SK-N-SH (cell line): ENCODE measurements at regions not wholly inside any gene's neighbourhood (a gene's known extent, or its start where the extent isn't known, plus 50 kb on each side); places are given as distances from the start of the nearest gene placed in this dataset.

Source experiments
- CTCF ChIA-PET: fragments of 300-600, 350-600 bp; formaldehyde crosslinking; extraction: SDS; loops from one replicate; lab custom pipeline; 2021; lab: Yijun Ruan, JAX
- POLR2A ChIA-PET: fragments of 350-600 bp; sonication (Branson Sonifier 250); formaldehyde crosslinking; extraction: SDS; loops from one replicate; lab custom pipeline; 2020; ENCODE audit warnings: antibody characterized with exemption, inconsistent platforms; lab: Yijun Ruan, JAX
- DNase-seq: peaks from one replicate; pipeline ENCODE4 v3.0.0; 2012
- H2AFZ ChIP-seq: fragments of 200-600 bp; sonication (generic); 2 replicates; pipeline ENCODE4 v1.8.1; 2016; ENCODE audit warnings: antibody characterized with exemption, mild to moderate bottlenecking, low read depth
- H3F3A ChIP-seq: fragments of 200-600 bp; sonication (generic); replicated peaks from 2 replicates; pipeline ENCODE3; 2016; ENCODE audit warnings: antibody characterized with exemption, mild to moderate bottlenecking; ENCODE audit not compliant: insufficient read depth
- H3K27ac ChIP-seq, 2 experiments: fragments of 200-500 bp in 1 of 2; fragments of 200-600 bp in 1 of 2; sonication (Bioruptor generic) in 1 of 2; sonication (generic), shearing (Covaris generic) in 1 of 2; 2 replicates each; pipeline versions ENCODE4 v1.5.1 to v1.6.1; 2014 to 2016; ENCODE audit warnings: low read depth in 2 of 2, inconsistent platforms in 1 of 2, low read length in 1 of 2, mild to moderate bottlenecking in 1 of 2, mixed read lengths in 1 of 2
- H3K27me3 ChIP-seq: fragments of 200-600 bp; sonication (generic), shearing (Covaris generic); 2 replicates; pipeline ENCODE4 v1.6.1; 2016; ENCODE audit warnings: mixed run types; ENCODE audit not compliant: insufficient read depth
- H3K36me3 ChIP-seq, 2 experiments: fragments of 200-500 bp in 1 of 2; fragments of 200-600 bp in 1 of 2; sonication (Bioruptor generic) in 1 of 2; sonication (generic) in 1 of 2; replicated peaks in 1 of 2; 2 replicates each; pipeline versions ENCODE3 to v1.5.1; 2014 to 2016; ENCODE audit warnings: low read length in 1 of 2, mild to moderate bottlenecking in 1 of 2; ENCODE audit not compliant: insufficient read depth in 2 of 2, control insufficient read depth in 1 of 2
- H3K4me1 ChIP-seq, 2 experiments: fragments of 200-500 bp in 1 of 2; fragments of 200-600 bp in 1 of 2; sonication (Bioruptor generic) in 1 of 2; sonication (generic), shearing (Covaris generic) in 1 of 2; 2 replicates each; pipeline versions ENCODE4 v1.5.1 to v1.6.1; 2014 to 2016; ENCODE audit warnings: low read depth in 1 of 2, low read length in 1 of 2, mixed run types in 1 of 2; ENCODE audit not compliant: insufficient read depth in 2 of 2, control insufficient read depth in 1 of 2
- H3K4me2 ChIP-seq: fragments of 200-600 bp; sonication (generic), shearing (Covaris generic); 2 replicates; pipeline ENCODE4 v1.6.1; 2017; ENCODE audit warnings: mixed run types
- H3K4me3 ChIP-seq, 2 experiments: fragments of 200-500 bp in 1 of 2; fragments of 200-600 bp in 1 of 2; sonication (Bioruptor generic) in 1 of 2; sonication (generic), shearing (Covaris generic) in 1 of 2; 2 replicates each; pipeline versions ENCODE4 v1.5.1 to v1.8.1; 2014 to 2016; ENCODE audit warnings: low read depth in 2 of 2, inconsistent platforms in 1 of 2, low read length in 1 of 2, mild to moderate bottlenecking in 1 of 2, mixed read lengths in 1 of 2, moderate library complexity in 1 of 2
- H3K79me2 ChIP-seq: fragments of 200-600 bp; sonication (generic); 2 replicates; pipeline ENCODE4 v1.8.1; 2017; ENCODE audit warnings: mild to moderate bottlenecking; ENCODE audit not compliant: insufficient read depth
- H3K9ac ChIP-seq: fragments of 200-600 bp; sonication (generic); 2 replicates; pipeline ENCODE4 v1.6.1; 2017; ENCODE audit warnings: mixed run types
- H3K9me2 ChIP-seq: fragments of 200-600 bp; sonication (generic); 2 replicates; pipeline ENCODE4 v1.6.1; 2017; ENCODE audit warnings: mixed run types
- H3K9me3 ChIP-seq: fragments of 200-600 bp; sonication (generic); 2 replicates; pipeline ENCODE4 v1.6.1; 2017; ENCODE audit warnings: mixed run types, mild to moderate bottlenecking, moderate library complexity
- H4K20me1 ChIP-seq: fragments of 200-600 bp; sonication (generic); 2 replicates; pipeline ENCODE4 v1.6.1; 2017; ENCODE audit warnings: mild to moderate bottlenecking, mixed run types; ENCODE audit not compliant: insufficient read depth
- ELF1 ChIP-seq: IDR thresholded peaks from 2 replicates; pipeline ENCODE4 v1.4.0; 2012
- EP300 ChIP-seq, 2 experiments: IDR thresholded peaks; 2 replicates each; pipeline versions ENCODE4 v1.4.0 to v1.6.1; 2012; ENCODE audit warnings: borderline replicate concordance in 1 of 2, low read depth in 1 of 2, low read length in 1 of 2
- EZH2phosphoT487 ChIP-seq: fragments of 200-600 bp; sonication (generic); IDR thresholded peaks from 2 replicates; pipeline ENCODE4 v1.6.1; 2017; ENCODE audit warnings: low read depth, mixed run types, mild to moderate bottlenecking, antibody characterized with exemption, moderate library complexity, borderline replicate concordance
- GABPA ChIP-seq: IDR thresholded peaks from 2 replicates; pipeline ENCODE4 v1.4.0; 2012; ENCODE audit warnings: low read depth, mild to moderate bottlenecking
- GATA2 ChIP-seq: sonication (generic); formaldehyde crosslinking; IDR thresholded peaks from 2 replicates; pipeline ENCODE4 v1.5.0; 2020; ENCODE audit warnings: mild to moderate bottlenecking, missing genetic modification reagents
- NFIC ChIP-seq: IDR thresholded peaks from 2 replicates; pipeline ENCODE4 v1.4.0; 2012; ENCODE audit warnings: borderline replicate concordance
- RCOR1 ChIP-seq: fragments of 150-350 bp; IDR thresholded peaks from 2 replicates; pipeline ENCODE4 v1.6.1; 2017; ENCODE audit warnings: antibody characterized with exemption, low read length
- RFX5 ChIP-seq: IDR thresholded peaks from 2 replicates; pipeline ENCODE4 v1.6.1; 2012; ENCODE audit warnings: mild to moderate bottlenecking, improper control_type of control experiment, low read length
- RXRA ChIP-seq: IDR thresholded peaks from 2 replicates; pipeline ENCODE4 v1.4.0; 2012; ENCODE audit warnings: low read depth, mild to moderate bottlenecking, borderline replicate concordance
- SIN3A ChIP-seq: IDR thresholded peaks from 2 replicates; pipeline ENCODE4 v1.6.1; 2012; ENCODE audit warnings: low read depth, mild to moderate bottlenecking, low read length, moderate library complexity, borderline replicate concordance
- SMC3 ChIP-seq: IDR thresholded peaks from 2 replicates; pipeline ENCODE4 v1.6.1; 2012; ENCODE audit warnings: low read depth, low read length, improper control_type of control experiment
- TAF1 ChIP-seq: IDR thresholded peaks from 2 replicates; pipeline ENCODE4 v1.6.1; 2012; ENCODE audit warnings: low read depth, mild to moderate bottlenecking, low read length, moderate library complexity, borderline replicate concordance
- WGBS: methylation state at CpG from one replicate; pipeline ENCODE4 v1.1.6; 2017; ENCODE audit warnings: low lambda C conversion rate; 5-methylcytosine and 5-hydroxymethylcytosine counted together
- TF ChIP-seq, protein P1 (sequence below): fragments of 150-350 bp; IDR thresholded peaks from 2 replicates; pipeline ENCODE4 v1.6.1; 2016; ENCODE audit warnings: mild to moderate bottlenecking, low read depth, low read length
- TF ChIP-seq, protein P2 (sequence below): IDR thresholded peaks from 2 replicates; pipeline ENCODE4; 2012
- TF ChIP-seq, protein P3 (sequence below): IDR thresholded peaks from 2 replicates; pipeline ENCODE4 v1.4.0; 2012; ENCODE audit warnings: low read depth
- TF ChIP-seq, protein P4 (sequence below): fragments of 200-600 bp; sonication (generic); IDR thresholded peaks from 2 replicates; pipeline ENCODE4 v1.6.1; 2017; ENCODE audit warnings: antibody characterized with exemption, mild to moderate bottlenecking, moderate library complexity
- TF ChIP-seq, protein P5 (sequence below): IDR thresholded peaks from 2 replicates; pipeline ENCODE4 v1.4.0; 2012; ENCODE audit warnings: low read depth, borderline replicate concordance

DNA sequence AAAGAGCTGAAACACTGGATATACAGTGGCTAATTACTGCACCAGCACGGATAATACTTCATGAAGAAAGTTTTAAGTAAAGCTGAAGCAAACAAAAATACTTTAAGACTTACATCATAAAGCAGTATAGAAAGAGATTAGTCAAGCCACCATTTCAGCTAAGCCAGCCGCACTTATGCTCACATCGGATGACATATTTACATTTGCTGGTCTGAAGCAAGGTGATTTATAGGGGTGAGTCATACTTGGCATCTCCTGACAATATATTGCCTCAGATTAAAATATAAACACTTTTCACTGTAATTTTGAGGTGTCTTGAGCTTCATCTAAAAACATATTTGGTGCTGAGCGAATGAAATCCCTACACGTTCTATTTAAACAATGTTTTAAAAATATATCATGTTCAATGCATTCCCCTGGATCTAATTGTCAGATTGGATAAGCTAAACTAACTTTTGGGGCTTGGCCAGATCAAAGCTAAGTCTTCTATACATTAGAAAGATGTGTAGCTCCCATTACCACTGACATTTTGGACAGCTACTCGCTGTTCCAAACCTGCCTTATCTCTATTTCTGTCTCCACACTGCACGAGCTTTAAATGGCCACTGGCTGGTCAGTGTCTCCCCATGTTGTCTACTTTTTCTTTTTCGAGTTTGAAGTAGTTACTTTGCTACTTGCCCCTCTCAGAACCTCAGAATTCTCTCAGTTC lies 103.2 kb downstream of the VCX2 start (continued):
- TF ChIP-seq, protein P1, sequence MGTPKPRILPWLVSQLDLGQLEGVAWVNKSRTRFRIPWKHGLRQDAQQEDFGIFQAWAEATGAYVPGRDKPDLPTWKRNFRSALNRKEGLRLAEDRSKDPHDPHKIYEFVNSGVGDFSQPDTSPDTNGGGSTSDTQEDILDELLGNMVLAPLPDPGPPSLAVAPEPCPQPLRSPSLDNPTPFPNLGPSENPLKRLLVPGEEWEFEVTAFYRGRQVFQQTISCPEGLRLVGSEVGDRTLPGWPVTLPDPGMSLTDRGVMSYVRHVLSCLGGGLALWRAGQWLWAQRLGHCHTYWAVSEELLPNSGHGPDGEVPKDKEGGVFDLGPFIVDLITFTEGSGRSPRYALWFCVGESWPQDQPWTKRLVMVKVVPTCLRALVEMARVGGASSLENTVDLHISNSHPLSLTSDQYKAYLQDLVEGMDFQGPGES = no peak

DNA sequence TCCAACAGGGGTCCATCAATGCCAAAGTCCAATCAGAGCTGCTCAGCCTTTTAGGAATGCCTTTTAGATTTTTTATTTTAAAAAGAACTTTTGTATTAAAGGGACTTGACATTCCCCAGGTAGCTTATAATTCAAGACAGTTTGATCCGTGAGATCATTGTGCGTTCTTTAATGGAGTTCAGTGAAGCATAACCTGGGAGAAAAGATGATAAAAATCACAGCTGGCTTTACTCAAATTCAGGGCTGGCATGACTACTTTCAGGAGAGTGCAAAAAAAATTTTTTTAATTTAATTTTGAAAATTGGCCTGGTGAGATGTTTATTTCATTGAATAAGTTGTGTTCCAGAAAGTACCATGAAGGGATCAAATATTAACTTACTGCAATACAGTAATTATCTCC lies 118.2 kb downstream of the VCX2 start:
- Histone ChIP-seq H3K9me3 (no peaks in the 10 kb centered on the region), H3K4me3 (no peak overlapping the region), H3F3A (no peaks in the 10 kb centered on the region), H3K9me2 (no peaks in the 10 kb centered on the region), H3K79me2 (no peaks in the 10 kb centered on the region), H3K4me2 (no peak overlapping the region), H3K9ac (no peak overlapping the region), H3K36me3 (no peaks in the 10 kb centered on the region), H3K27ac (peak overlapping the region in 1 of 2 experiments; percentile 50; a peak in 1 of 4 replicates), H4K20me1 (no peaks in the 10 kb centered on the region), H2AFZ (no peak overlapping the region), H3K27me3 (no peaks in the 10 kb centered on the region), H3K4me1 (peaks cover 0 to 6% of the 10 kb centered on the region in 2 experiments; a peak in 2 of 4 replicates)
- TF ChIP-seq SIN3A (no peak), ELF1 (no peak), GATA2 (peak; percentile 68; the same call in 1 of the 2 replicates), RCOR1 (peak; percentile 11; the same call in 1 of the 2 replicates), EP300 (IDR thresholded peaks at IDR 0.05; ENCODE audit: borderline replicate concordance in 1 of 2, low read depth in 1 of 2, low read length in 1 of 2) (0 out of 4 replicates have a peak, but pooled peaks of 1 of the 2 experiments have one; percentile 59)
- TF ChIP-seq, protein P1 = no peak
- peak; percentile 3 for DNase-seq
- ChIA-PET CTCF (no interaction called here), POLR2A (no interaction called here)
- 14% methylated on average over 2 of the region's 2 CpGs for WGBS

DNA sequence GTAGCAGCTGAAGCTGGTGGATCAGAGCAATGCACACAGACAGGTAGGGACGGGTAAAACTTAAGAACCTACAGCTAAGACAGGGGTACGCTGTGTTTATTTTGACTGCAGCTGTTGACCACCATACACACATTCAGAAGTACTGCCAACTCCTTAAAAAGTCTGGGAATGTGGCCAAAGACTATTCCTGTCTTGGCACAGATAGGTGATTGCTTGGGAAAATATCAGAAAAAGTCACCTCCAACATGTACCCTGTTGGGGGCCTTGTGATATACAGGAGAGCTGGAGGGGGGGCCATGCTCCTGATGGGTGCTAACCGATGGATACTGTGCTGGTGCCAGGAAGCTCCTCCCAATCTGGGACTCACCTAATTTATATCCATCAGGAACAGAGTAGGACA lies 121.2 kb downstream of the VCX2 start:
- no peak overlapping the region for H2AFZ ChIP-seq
- CTCF ChIA-PET = no interaction called here
- TF ChIP-seq RFX5 = no peak
- no peak for TF ChIP-seq TAF1
- TF ChIP-seq GATA2 = no peak
- TF ChIP-seq, protein P2, sequence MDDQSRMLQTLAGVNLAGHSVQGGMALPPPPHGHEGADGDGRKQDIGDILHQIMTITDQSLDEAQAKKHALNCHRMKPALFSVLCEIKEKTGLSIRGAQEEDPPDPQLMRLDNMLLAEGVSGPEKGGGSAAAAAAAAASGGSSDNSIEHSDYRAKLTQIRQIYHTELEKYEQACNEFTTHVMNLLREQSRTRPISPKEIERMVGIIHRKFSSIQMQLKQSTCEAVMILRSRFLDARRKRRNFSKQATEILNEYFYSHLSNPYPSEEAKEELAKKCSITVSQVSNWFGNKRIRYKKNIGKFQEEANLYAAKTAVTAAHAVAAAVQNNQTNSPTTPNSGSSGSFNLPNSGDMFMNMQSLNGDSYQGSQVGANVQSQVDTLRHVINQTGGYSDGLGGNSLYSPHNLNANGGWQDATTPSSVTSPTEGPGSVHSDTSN = no peak
- TF ChIP-seq EZH2phosphoT487 = no peak
- TF ChIP-seq RXRA = no peak
- no peak for TF ChIP-seq SMC3
- TF ChIP-seq GABPA = no peak
- TF ChIP-seq, protein P3, sequence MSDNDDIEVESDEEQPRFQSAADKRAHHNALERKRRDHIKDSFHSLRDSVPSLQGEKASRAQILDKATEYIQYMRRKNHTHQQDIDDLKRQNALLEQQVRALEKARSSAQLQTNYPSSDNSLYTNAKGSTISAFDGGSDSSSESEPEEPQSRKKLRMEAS = no peak
- TF ChIP-seq, protein P4, sequence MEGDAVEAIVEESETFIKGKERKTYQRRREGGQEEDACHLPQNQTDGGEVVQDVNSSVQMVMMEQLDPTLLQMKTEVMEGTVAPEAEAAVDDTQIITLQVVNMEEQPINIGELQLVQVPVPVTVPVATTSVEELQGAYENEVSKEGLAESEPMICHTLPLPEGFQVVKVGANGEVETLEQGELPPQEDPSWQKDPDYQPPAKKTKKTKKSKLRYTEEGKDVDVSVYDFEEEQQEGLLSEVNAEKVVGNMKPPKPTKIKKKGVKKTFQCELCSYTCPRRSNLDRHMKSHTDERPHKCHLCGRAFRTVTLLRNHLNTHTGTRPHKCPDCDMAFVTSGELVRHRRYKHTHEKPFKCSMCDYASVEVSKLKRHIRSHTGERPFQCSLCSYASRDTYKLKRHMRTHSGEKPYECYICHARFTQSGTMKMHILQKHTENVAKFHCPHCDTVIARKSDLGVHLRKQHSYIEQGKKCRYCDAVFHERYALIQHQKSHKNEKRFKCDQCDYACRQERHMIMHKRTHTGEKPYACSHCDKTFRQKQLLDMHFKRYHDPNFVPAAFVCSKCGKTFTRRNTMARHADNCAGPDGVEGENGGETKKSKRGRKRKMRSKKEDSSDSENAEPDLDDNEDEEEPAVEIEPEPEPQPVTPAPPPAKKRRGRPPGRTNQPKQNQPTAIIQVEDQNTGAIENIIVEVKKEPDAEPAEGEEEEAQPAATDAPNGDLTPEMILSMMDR = no peak
- no peak for TF ChIP-seq NFIC
- TF ChIP-seq, protein P5, sequence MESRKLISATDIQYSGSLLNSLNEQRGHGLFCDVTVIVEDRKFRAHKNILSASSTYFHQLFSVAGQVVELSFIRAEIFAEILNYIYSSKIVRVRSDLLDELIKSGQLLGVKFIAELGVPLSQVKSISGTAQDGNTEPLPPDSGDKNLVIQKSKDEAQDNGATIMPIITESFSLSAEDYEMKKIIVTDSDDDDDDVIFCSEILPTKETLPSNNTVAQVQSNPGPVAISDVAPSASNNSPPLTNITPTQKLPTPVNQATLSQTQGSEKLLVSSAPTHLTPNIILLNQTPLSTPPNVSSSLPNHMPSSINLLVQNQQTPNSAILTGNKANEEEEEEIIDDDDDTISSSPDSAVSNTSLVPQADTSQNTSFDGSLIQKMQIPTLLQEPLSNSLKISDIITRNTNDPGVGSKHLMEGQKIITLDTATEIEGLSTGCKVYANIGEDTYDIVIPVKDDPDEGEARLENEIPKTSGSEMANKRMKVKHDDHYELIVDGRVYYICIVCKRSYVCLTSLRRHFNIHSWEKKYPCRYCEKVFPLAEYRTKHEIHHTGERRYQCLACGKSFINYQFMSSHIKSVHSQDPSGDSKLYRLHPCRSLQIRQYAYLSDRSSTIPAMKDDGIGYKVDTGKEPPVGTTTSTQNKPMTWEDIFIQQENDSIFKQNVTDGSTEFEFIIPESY = no peak

More for the DNA sequence above, 121.2 kb downstream of the VCX2 start:
- Histone ChIP-seq H3F3A (no peaks in the 10 kb centered on the region), H3K4me3 (no peak overlapping the region), H3K9ac (no peak overlapping the region), H3K79me2 (no peaks in the 10 kb centered on the region), H3K9me2 (no peaks in the 10 kb centered on the region), H3K36me3 (no peaks in the 10 kb centered on the region), H4K20me1 (no peaks in the 10 kb centered on the region), H3K27me3 (no peaks in the 10 kb centered on the region), H3K27ac (no peak overlapping the region), H3K4me2 (no peak overlapping the region), H3K4me1 (peaks cover 0 to 2% of the 10 kb centered on the region in 2 experiments; a peak in 2 of 4 replicates), H3K9me3 (no peaks in the 10 kb centered on the region)
- POLR2A ChIA-PET = no interaction called here
- DNase-seq = no peak
- 21% methylated on average over 3 of the region's 3 CpGs for WGBS
